Suprapubic skin (tissue), 4 donors: ENCODE measurements at regions not wholly inside any gene's neighbourhood (a gene's known extent, or its start where the extent isn't known, plus 50 kb on each side); places are given as distances from the start of the nearest gene placed in this dataset.

ENCODE experiments used
- DNase-seq, 2 donors: peaks; one replicate each; pipeline ENCODE4 v3.0.0-alpha.2; 2019; ENCODE audit warnings: low spot score in 2 of 2
- H3K27ac ChIP-seq: fragments of 200-600 bp; sonication (generic); one replicate; pipeline ENCODE4 v1.5.1; 2019
- H3K27me3 ChIP-seq: fragments of 200-600 bp; sonication (generic); one replicate; pipeline ENCODE4 v1.5.1; 2019
- H3K36me3 ChIP-seq: fragments of 200-600 bp; sonication (generic); one replicate; pipeline ENCODE4 v1.5.1; 2019
- H3K4me1 ChIP-seq: fragments of 200-600 bp; sonication (generic); one replicate; pipeline ENCODE4 v1.5.1; 2019
- H3K4me3 ChIP-seq: fragments of 200-600 bp; sonication (generic); one replicate; pipeline ENCODE4 v1.5.1; 2019; ENCODE audit warnings: mild to moderate bottlenecking
- H3K9me3 ChIP-seq: fragments of 200-600 bp; sonication (generic); one replicate; pipeline ENCODE4 v1.5.1; 2019
- EP300 ChIP-seq: sonication (generic); formaldehyde crosslinking; IDR thresholded peaks from one replicate; pipeline ENCODE4 v1.6.1; 2017; ENCODE audit warnings: antibody characterized with exemption
- POLR2A ChIP-seq, 2 donors: fragments of 450-650 bp; IDR thresholded peaks; one replicate each; pipeline ENCODE4 v1.6.1; 2017; ENCODE audit warnings: antibody characterized with exemption in 2 of 2, mild to moderate bottlenecking in 2 of 2, moderate library complexity in 2 of 2
- POLR2AphosphoS5 ChIP-seq, 3 donors: sonication (generic); formaldehyde crosslinking; IDR thresholded peaks; one replicate each; pipeline ENCODE4 v1.6.1; 2017; ENCODE audit warnings: antibody characterized with exemption in 3 of 3
- WGBS: methylation state at CpG from one replicate; pipeline ENCODE4 v1.1.5; 2018; 5-methylcytosine and 5-hydroxymethylcytosine counted together
- TF ChIP-seq, protein P1 (sequence below), 2 donors: fragments of 200-600 bp in 1 of 2; fragments of 450-650 bp in 1 of 2; sonication (generic) in 1 of 2; IDR thresholded peaks; one replicate each; pipeline ENCODE4 v1.5.1; 2016 to 2019; ENCODE audit warnings: antibody characterized with exemption in 2 of 2, mild to moderate bottlenecking in 1 of 2, moderate library complexity in 1 of 2

DNA sequence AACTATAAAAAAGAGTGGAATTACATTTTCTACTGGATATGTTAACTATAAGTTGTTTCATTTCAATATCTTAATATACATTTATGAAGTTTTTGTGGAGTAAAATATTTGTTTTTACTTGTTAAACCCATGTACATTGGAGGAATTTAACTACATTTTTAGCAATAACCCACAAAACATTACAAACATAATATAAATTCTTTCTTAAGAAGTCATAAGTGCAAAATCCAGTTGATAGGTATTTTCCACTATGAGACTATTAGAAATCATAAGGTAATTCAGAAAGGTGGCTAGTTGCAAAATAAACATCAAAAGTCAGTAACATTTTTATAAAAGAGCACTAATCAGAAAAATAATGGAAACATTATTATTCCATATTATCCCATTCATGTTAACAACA lies 73.9 kb upstream of the RRP15 start:
- Histone ChIP-seq H3K9me3 (no peaks in the 10 kb centered on the region), H3K36me3 (no peaks in the 10 kb centered on the region), H3K27me3 (peaks cover 6% of the 10 kb centered on the region), H3K27ac (no peak overlapping the region), H3K4me1 (no peaks in the 10 kb centered on the region), H3K4me3 (no peak overlapping the region)
- DNase-seq, result no peak
- TF ChIP-seq POLR2A (IDR thresholded peaks at IDR 0.05) (no peak), POLR2AphosphoS5 (IDR thresholded peaks at IDR 0.05) (no peak), EP300 (no peak)
- TF ChIP-seq, protein P1, sequence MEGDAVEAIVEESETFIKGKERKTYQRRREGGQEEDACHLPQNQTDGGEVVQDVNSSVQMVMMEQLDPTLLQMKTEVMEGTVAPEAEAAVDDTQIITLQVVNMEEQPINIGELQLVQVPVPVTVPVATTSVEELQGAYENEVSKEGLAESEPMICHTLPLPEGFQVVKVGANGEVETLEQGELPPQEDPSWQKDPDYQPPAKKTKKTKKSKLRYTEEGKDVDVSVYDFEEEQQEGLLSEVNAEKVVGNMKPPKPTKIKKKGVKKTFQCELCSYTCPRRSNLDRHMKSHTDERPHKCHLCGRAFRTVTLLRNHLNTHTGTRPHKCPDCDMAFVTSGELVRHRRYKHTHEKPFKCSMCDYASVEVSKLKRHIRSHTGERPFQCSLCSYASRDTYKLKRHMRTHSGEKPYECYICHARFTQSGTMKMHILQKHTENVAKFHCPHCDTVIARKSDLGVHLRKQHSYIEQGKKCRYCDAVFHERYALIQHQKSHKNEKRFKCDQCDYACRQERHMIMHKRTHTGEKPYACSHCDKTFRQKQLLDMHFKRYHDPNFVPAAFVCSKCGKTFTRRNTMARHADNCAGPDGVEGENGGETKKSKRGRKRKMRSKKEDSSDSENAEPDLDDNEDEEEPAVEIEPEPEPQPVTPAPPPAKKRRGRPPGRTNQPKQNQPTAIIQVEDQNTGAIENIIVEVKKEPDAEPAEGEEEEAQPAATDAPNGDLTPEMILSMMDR (IDR thresholded peaks at IDR 0.05), result no peak

DNA sequence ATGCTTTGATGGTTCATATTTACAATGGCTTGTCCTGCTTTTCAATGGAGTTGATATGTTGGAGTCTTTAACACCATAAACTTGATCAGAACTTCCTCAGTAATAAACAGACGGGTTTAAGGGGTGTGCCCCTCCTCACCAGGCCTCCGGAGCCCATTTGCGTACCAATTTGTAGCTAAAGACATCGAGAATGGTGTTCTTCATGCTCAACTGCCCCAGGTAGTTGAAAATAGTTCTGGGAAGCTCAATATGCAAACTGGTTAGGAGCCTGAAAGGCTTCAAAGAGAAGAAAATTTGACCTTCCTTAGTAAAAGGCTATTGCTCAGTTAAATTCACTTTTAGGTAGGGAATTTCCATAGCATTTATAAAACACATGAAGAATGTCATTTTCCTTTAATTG lies 68.1 kb upstream of the RRP15 start:
- Histone ChIP-seq H3K4me1 (no peaks in the 10 kb centered on the region), H3K27me3 (peaks cover 20% of the 10 kb centered on the region), H3K4me3 (no peak overlapping the region), H3K9me3 (no peaks in the 10 kb centered on the region), H3K27ac (no peak overlapping the region), H3K36me3 (no peaks in the 10 kb centered on the region)
- TF ChIP-seq, protein P1 (IDR thresholded peaks at IDR 0.05), result no peak
- TF ChIP-seq EP300, result no peak
- TF ChIP-seq POLR2AphosphoS5 (IDR thresholded peaks at IDR 0.05), result no peak
- no peak for TF ChIP-seq POLR2A (IDR thresholded peaks at IDR 0.05)
- 26% methylated on average over 4 of the region's 4 CpGs for WGBS
- no peak for DNase-seq

DNA sequence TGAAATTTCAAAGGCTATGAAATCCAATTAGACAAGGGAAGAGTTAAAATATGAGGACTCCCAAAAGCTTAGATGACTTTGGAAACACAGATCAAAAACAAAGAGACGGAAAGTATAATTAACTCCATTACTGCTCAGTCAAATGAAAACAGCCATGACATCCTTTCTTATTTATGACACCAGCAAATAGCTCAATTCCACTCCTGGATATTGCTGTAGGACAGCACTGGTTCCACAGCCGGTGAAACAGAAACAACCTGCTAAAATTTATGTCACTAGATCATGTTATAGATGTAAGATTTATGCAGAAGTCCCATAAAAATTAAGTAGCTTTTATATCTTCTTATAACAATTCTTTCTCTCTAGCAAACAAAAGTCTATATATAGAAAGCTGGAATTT lies 65.6 kb upstream of the RRP15 start:
- no peak overlapping the region for H3K4me3 ChIP-seq
- H3K4me1 ChIP-seq, result no peaks in the 10 kb centered on the region
- TF ChIP-seq POLR2AphosphoS5 (IDR thresholded peaks at IDR 0.05), result no peak
- no peak for TF ChIP-seq EP300
- TF ChIP-seq, protein P1 (IDR thresholded peaks at IDR 0.05), result no peak
- TF ChIP-seq POLR2A (IDR thresholded peaks at IDR 0.05), result no peak
- no peak for DNase-seq
- WGBS, result 26% methylated on average over 2 of the region's 2 CpGs
- H3K27ac ChIP-seq, result no peak overlapping the region
- H3K36me3 ChIP-seq, result no peaks in the 10 kb centered on the region
- no peaks in the 10 kb centered on the region for H3K9me3 ChIP-seq
- H3K27me3 ChIP-seq, result peaks cover 14% of the 10 kb centered on the region

DNA sequence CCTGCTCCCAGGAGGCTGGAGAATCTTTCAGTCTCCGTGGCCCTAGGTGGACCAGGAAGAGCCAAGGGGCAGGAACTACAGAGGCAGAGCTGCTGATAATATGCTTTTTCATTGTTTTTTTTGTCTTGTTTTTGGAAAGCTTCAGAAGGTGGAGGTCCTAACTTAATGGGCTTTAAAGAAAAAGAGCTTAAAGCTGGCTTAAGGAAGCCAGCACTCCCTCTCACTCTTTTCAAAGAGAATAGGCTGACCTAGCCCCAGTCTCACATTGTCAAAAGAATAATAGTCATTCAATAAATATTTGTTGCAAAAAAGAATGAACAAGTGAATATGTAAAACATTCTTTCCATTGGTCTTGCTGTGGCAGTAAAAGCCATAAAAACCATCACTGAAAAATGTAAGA lies 61.0 kb upstream of the RRP15 start:
- no peak overlapping the region for H3K4me3 ChIP-seq
- no peaks in the 10 kb centered on the region for H3K4me1 ChIP-seq
- no peak for TF ChIP-seq POLR2A (IDR thresholded peaks at IDR 0.05)
- no peak for TF ChIP-seq EP300
- TF ChIP-seq, protein P1 (IDR thresholded peaks at IDR 0.05), result no peak
- no peak for TF ChIP-seq POLR2AphosphoS5 (IDR thresholded peaks at IDR 0.05)
- no peak overlapping the region for H3K27ac ChIP-seq
- H3K9me3 ChIP-seq, result no peaks in the 10 kb centered on the region
- H3K36me3 ChIP-seq, result no peaks in the 10 kb centered on the region
- WGBS, result 79% methylated on average over 1 of the region's 1 CpG
- no peak for DNase-seq
- H3K27me3 ChIP-seq, result peaks cover 3% of the 10 kb centered on the region

DNA sequence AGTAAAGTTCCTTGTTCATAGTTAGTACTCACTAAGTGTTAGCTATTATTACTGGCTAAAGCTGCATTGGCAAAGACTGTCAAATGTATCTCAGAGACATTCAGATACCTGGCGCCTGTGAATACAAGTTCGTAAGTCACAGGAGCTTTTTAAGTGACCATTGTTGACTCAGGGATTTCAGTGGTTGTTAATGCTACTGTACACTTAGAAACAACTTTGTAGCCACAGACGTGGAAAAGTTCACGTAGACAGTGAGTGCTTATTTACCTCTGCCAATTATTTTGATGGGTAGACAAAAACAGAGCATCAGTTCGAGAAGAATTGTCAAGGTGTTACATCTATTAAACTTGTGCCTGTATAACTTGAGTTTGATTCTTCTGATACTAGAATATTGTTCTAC lies 59.1 kb upstream of the RRP15 start:
- H3K27ac ChIP-seq, result no peak overlapping the region
- DNase-seq, result no peak
- TF ChIP-seq POLR2A (IDR thresholded peaks at IDR 0.05) (no peak), EP300 (no peak), POLR2AphosphoS5 (IDR thresholded peaks at IDR 0.05) (no peak)
- TF ChIP-seq, protein P1 (IDR thresholded peaks at IDR 0.05), result no peak
- no peaks in the 10 kb centered on the region for H3K9me3 ChIP-seq
- no peak overlapping the region for H3K4me3 ChIP-seq
- H3K4me1 ChIP-seq, result no peaks in the 10 kb centered on the region
- H3K27me3 ChIP-seq, result no peaks in the 10 kb centered on the region
- 86% methylated on average over 5 of the region's 5 CpGs for WGBS
- H3K36me3 ChIP-seq, result no peaks in the 10 kb centered on the region
